GM23338 (cell line): ENCODE measurements at regions not wholly inside any gene's neighbourhood (a gene's known extent, or its start where the extent isn't known, plus 50 kb on each side); places are given as distances from the start of the nearest gene placed in this dataset.
A peak's percentile ranks its signal among the peaks of the same experiment; 100 is the strongest.

Source experiments
- ATAC-seq: fragments of 200-7000 bp; cut with Tn5 transposase; 3 replicates; pipeline ENCODE4 v1.9.1; 2020
- DNase-seq: peaks from one replicate; pipeline ENCODE4 v3.0.0-alpha.2; 2015; ENCODE audit warnings: low spot score
- H2AFZ ChIP-seq: fragments of 200-600 bp; sonication (generic); 2 replicates; pipeline ENCODE4 v1.8.0; 2016; ENCODE audit warnings: antibody characterized with exemption, mild to moderate bottlenecking, moderate library complexity
- H3F3A ChIP-seq: fragments of 200-600 bp; sonication (generic); replicated peaks from 2 replicates; pipeline ENCODE4 v1.8.0; 2017; ENCODE audit warnings: antibody characterized with exemption, mixed run types, low read depth
- H3K27ac ChIP-seq: fragments of 200-600 bp; sonication (generic); 2 replicates; pipeline ENCODE4 v1.6.1; 2016; ENCODE audit warnings: low read depth
- H3K27me3 ChIP-seq: fragments of 200-600 bp; sonication (generic); 2 replicates; pipeline ENCODE4 v1.8.0; 2016; ENCODE audit warnings: mild to moderate bottlenecking, mixed run types, moderate library complexity; ENCODE audit not compliant: insufficient read depth
- H3K36me3 ChIP-seq: fragments of 200-600 bp; sonication (generic); 2 replicates; pipeline ENCODE4 v1.8.0; 2016; ENCODE audit warnings: mild to moderate bottlenecking; ENCODE audit not compliant: insufficient read depth
- H3K4me1 ChIP-seq: fragments of 200-600 bp; sonication (generic); 2 replicates; pipeline ENCODE4 v1.8.0; 2016; ENCODE audit warnings: mild to moderate bottlenecking, moderate library complexity; ENCODE audit not compliant: insufficient read depth
- H3K4me2 ChIP-seq: fragments of 200-600 bp; sonication (generic); 2 replicates; pipeline ENCODE4 v1.7.1; 2017; ENCODE audit warnings: mixed run types
- H3K4me3 ChIP-seq: fragments of 200-600 bp; sonication (generic); 2 replicates; pipeline ENCODE4 v1.6.1; 2016; ENCODE audit warnings: mixed run types
- H3K79me2 ChIP-seq: fragments of 200-600 bp; sonication (generic); replicated peaks from 2 replicates; pipeline ENCODE4 v1.8.0; 2017; ENCODE audit warnings: mild to moderate bottlenecking; ENCODE audit not compliant: insufficient read depth
- H3K9me2 ChIP-seq: fragments of 200-600 bp; sonication (generic); 2 replicates; pipeline ENCODE4 v1.8.0; 2017; ENCODE audit not compliant: insufficient read depth
- H4K20me1 ChIP-seq: fragments of 200-600 bp; sonication (generic); replicated peaks from 2 replicates; pipeline ENCODE4 v1.8.0; 2017; ENCODE audit warnings: mild to moderate bottlenecking; ENCODE audit not compliant: insufficient read depth
- H3K27ac Mint-ChIP-seq: 2 replicates; pipeline ENCODE4 v1.8.0; 2020; ENCODE audit warnings: inconsistent platforms, mild to moderate bottlenecking, moderate library complexity, mixed read lengths
- H3K27me3 Mint-ChIP-seq: 3 replicates; pipeline ENCODE4 v1.8.0; 2022; ENCODE audit warnings: low read depth, mild to moderate bottlenecking, moderate library complexity, mixed read lengths, inconsistent platforms; ENCODE audit not compliant: insufficient read depth, poor library complexity
- H3K36me3 Mint-ChIP-seq: 3 replicates; pipeline ENCODE4 v1.8.0; 2021; ENCODE audit warnings: low read depth, mild to moderate bottlenecking, inconsistent platforms, moderate library complexity, mixed read lengths
- H3K4me1 Mint-ChIP-seq: 3 replicates; pipeline ENCODE4 v1.8.0; 2020; ENCODE audit warnings: mild to moderate bottlenecking, inconsistent platforms, mixed read lengths
- H3K4me3 Mint-ChIP-seq: 3 replicates; pipeline ENCODE4 v1.8.0; 2021; ENCODE audit warnings: moderate library complexity, mild to moderate bottlenecking, inconsistent platforms, mixed read lengths
- H3K9me3 Mint-ChIP-seq: 3 replicates; pipeline ENCODE4 v1.8.0; 2020; ENCODE audit warnings: moderate library complexity, mild to moderate bottlenecking, inconsistent platforms, mixed read lengths
- CTCF ChIP-seq, 2 experiments: fragments of 200-600 bp in 1 of 2; sonication (generic) in 1 of 2; conservative IDR thresholded peaks; 2 replicates each; pipeline versions ENCODE4 v1.5.1 to v1.6.1; 2016 to 2017; ENCODE audit warnings: antibody characterized with exemption in 2 of 2, low read depth in 2 of 2, mild to moderate bottlenecking in 2 of 2, moderate library complexity in 1 of 2
- ETS1 ChIP-seq: IDR thresholded peaks from 2 replicates; pipeline ENCODE4 v1.6.1; 2016; ENCODE audit warnings: antibody characterized with exemption
- EZH2 ChIP-seq: fragments of 200-600 bp; sonication (generic); IDR thresholded peaks from one replicate; pipeline ENCODE4 v1.8.0; 2017; ENCODE audit warnings: antibody characterized with exemption, mild to moderate bottlenecking, low read depth; ENCODE audit not compliant: unreplicated experiment
- JUNB ChIP-seq: IDR thresholded peaks from one replicate; pipeline ENCODE4 v1.6.1; 2016; ENCODE audit warnings: antibody characterized with exemption; ENCODE audit not compliant: unreplicated experiment
- NANOG ChIP-seq: IDR thresholded peaks from 2 replicates; pipeline ENCODE4 v1.6.1; 2016; ENCODE audit warnings: antibody characterized with exemption, borderline replicate concordance
- POLR2AphosphoS5 ChIP-seq: IDR thresholded peaks from 2 replicates; pipeline ENCODE4 v1.6.1; 2016; ENCODE audit warnings: antibody characterized with exemption, low read depth
- STAT1 ChIP-seq: IDR thresholded peaks from one replicate; pipeline ENCODE4 v1.6.1; 2016; ENCODE audit warnings: antibody characterized with exemption; ENCODE audit not compliant: unreplicated experiment
- ZNF331 ChIP-seq: fragments of 250-450 bp; sonication (Bioruptor Pico); IDR thresholded peaks from 2 replicates; pipeline ENCODE4 v1.5.0; 2020; ENCODE audit warnings: low read depth, mild to moderate bottlenecking, moderate library complexity
- ZNF462 ChIP-seq: fragments of 250-450 bp; sonication (Bioruptor Pico); IDR thresholded peaks from 2 replicates; pipeline ENCODE4 v1.5.0; 2020; ENCODE audit warnings: mild to moderate bottlenecking, moderate library complexity

- Histone ChIP-seq H4K20me1 (no peaks in the 10 kb centered on the region), H3K79me2 (no peaks in the 10 kb centered on the region), H3K4me3 (no peak overlapping the region), H3K27me3 (no peaks in the 10 kb centered on the region), H3K4me2 (no peak overlapping the region), H3K9me2 (no peaks in the 10 kb centered on the region), H3F3A (no peaks in the 10 kb centered on the region), H3K4me1 (no peaks in the 10 kb centered on the region), H2AFZ (no peak overlapping the region), H3K36me3 (no peaks in the 10 kb centered on the region), H3K27ac (no peak overlapping the region)
- Mint-ChIP-seq H3K27ac (no peak overlapping the region), H3K27me3 (peaks cover 2% of the 10 kb centered on the region), H3K9me3 (no peaks in the 10 kb centered on the region), H3K36me3 (no peaks in the 10 kb centered on the region), H3K4me3 (no peak overlapping the region), H3K4me1 (no peaks in the 10 kb centered on the region; the same call in 2 of the 3 replicates)
- ATAC-seq (peak; percentile 46; the same call in 2 of the 3 replicates), DNase-seq (no peak)
- TF ChIP-seq ZNF462 (CRISPR knock-in tag), result no peak
- TF ChIP-seq EZH2, result no peak
- no peak for TF ChIP-seq POLR2AphosphoS5
- no peak for TF ChIP-seq NANOG
- no peak for TF ChIP-seq JUNB
- TF ChIP-seq ETS1, result no peak
- TF ChIP-seq STAT1, result no peak
- TF ChIP-seq ZNF331 (CRISPR knock-in tag), result no peak
- no peak for TF ChIP-seq CTCF (conservative IDR thresholded peaks at IDR 0.05; ENCODE audit: low read depth in 2 of 2)
Observed at GRCh38 chr6:814378-815347, 121.7 kb upstream of the EXOC2 start.
